Peyer's patch (tissue), 4 donors: ENCODE measurements at regions not wholly inside any gene's neighbourhood (a gene's known extent, or its start where the extent isn't known, plus 50 kb on each side); places are given as distances from the start of the nearest gene placed in this dataset.

Experiments used
- CTCF ChIP-seq, 6 experiments: fragments of 450-650 bp in 4 of 6; fragments of 200-600 bp in 2 of 6; sonication (generic) in 1 of 6; IDR thresholded peaks; one replicate each; pipeline ENCODE4 v1.5.1; 2017 to 2019; ENCODE audit warnings: antibody characterized with exemption in 6 of 6, mild to moderate bottlenecking in 3 of 6, moderate library complexity in 1 of 6
- POLR2A ChIP-seq, 2 donors: fragments of 450-650 bp; IDR thresholded peaks; one replicate each; pipeline ENCODE4 v1.5.1; 2017; ENCODE audit warnings: antibody characterized with exemption in 2 of 2, mild to moderate bottlenecking in 2 of 2, moderate library complexity in 2 of 2

DNA sequence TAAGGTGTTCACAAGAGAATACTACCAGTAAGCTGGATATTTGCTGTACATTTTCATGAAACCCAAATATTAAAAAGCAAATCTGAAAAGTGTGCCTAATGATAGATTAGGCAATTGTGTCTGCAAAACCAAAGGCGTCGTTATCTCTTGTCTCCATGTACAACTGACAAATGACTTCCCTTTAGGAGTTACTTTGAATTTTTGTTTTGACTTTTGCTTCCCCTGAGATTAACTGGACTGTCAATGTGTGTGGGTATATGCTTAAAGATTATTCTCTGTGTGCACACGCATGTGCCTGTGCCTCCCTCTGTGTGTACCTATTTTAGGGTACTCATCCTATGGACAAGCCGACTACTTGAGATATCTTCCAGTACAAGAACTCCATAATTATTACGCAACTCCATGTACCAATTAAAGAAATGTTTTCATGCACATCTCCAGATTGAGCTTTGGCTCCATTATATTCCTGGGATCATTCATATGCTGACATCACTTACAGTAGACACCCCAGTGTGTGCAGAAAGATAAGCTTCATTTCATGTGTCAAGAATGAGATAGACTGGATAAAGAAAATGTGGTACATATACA lies 431.2 kb upstream of the ADAMTS9 start:
- TF ChIP-seq CTCF (IDR thresholded peaks at IDR 0.05) (no peak), POLR2A (IDR thresholded peaks at IDR 0.05) (no peak)
